ENCODE measurements at regions not wholly inside any gene's neighbourhood (a gene's known extent, or its start where the extent isn't known, plus 50 kb on each side); places are given as distances from the start of the nearest gene placed in this dataset.
"Not testable (repeated sequence)": the region's sequence is repeated elsewhere in the genome, so short reads cannot be mapped to it uniquely, and the experiment has no call there.

DNA sequence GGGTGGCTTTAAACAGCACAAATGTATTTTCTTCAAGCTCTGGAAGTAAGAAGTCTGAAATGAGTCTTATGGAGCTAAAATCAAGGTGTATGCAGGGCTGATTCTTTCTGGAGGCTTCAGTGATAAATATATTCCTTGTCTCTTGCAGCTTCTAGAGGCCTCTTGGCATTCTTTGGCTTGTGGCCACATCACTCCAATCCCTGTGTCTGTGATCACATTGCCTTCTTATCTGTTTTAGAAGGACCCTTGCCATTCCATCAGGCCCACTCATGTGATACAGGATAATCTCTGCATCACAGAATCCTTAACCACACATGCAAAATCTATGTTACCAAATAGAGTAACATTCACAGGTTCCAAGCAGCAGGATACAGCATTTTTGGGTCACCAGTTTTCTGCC is 917.8 kb upstream of the C9orf72 start:
- Histone ChIP-seq H3K4me2 (ENCODE audit: low read depth, low read length) (no peak overlapping the region), H3K27ac (ENCODE audit: extremely low read length, insufficient read depth, low read length) (no peak overlapping the region), H3K9ac (ENCODE audit: insufficient read depth, low read depth, low read length) (no peak overlapping the region), H3K4me3 (replicated peaks in 1 of 3; ENCODE audit: insufficient read depth in 1 of 3, low read depth in 2 of 3, low read length in 3 of 3) (no peak overlapping the region), H3K79me2 (ENCODE audit: insufficient read depth, low read length) (no peaks in the 10 kb centered on the region), H3K4me1 (ENCODE audit: insufficient read depth, low read length) (no peaks in the 10 kb centered on the region), H4K20me1 (ENCODE audit: insufficient read depth, low read length) (no peaks in the 10 kb centered on the region), H3K27me3 (ENCODE audit: control insufficient read depth in 1 of 2, insufficient read depth in 2 of 2, low read length in 2 of 2) (no peaks in the 10 kb centered on the region), H3K9me3 (ENCODE audit: low read length) (no peaks in the 10 kb centered on the region), H2AFZ (ENCODE audit: low read length) (no peak overlapping the region), H3K36me3 (replicated peaks in 1 of 2; ENCODE audit: control insufficient read depth in 1 of 2, insufficient read depth in 2 of 2, low read length in 2 of 2) (no peaks in the 10 kb centered on the region)
- CTCF ChIA-PET (ENCODE audit: low intra/inter-chr PET ratio, low total read pairs), result no interaction called here
- FAIRE-seq (no peak), DNase-seq (ENCODE audit: low spot score) (no peak), ATAC-seq (no peak)
- POLR2A ChIA-PET, result no interaction called here
- intact Hi-C loops (cut with micrococcal nuclease; ENCODE audit: unreplicated experiment), result no loop called here
- BruUV-seq (replicated peaks), result no TSS peak
- in situ Hi-C loops (cut with HindIII; ENCODE audit: extremely low pct_ligation_motif_present, low pct_unique_long_range_greater_than_20kb), result no loop called here
- TF ChIP-seq ZNF839 (CRISPR knock-in tag; IDR thresholded peaks at IDR 0.05; ENCODE audit: borderline replicate concordance) (no peak), BRD4 (CRISPR knock-in tag; IDR thresholded peaks at IDR 0.05) (no peak), REPIN1 (CRISPR knock-in tag; IDR thresholded peaks at IDR 0.05; ENCODE audit: borderline replicate concordance, low read depth) (no peak), MIER3 (CRISPR knock-in tag; IDR thresholded peaks at IDR 0.05; ENCODE audit: borderline replicate concordance) (no peak), TSC22D2 (CRISPR knock-in tag; IDR thresholded peaks at IDR 0.05; ENCODE audit: borderline replicate concordance) (no peak), FOXJ3 (CRISPR knock-in tag; IDR thresholded peaks at IDR 0.05; ENCODE audit: borderline replicate concordance) (no peak), ZC3H4 (CRISPR knock-in tag; IDR thresholded peaks at IDR 0.05; ENCODE audit: borderline replicate concordance) (no peak), HNRNPL (IDR thresholded peaks at IDR 0.05; ENCODE audit: low read depth, low read length) (no peak), EP300 (IDR thresholded peaks at IDR 0.05; ENCODE audit: low read depth in 2 of 2, low read length in 2 of 2) (no peak), EP300 (CRISPR knock-in tag; IDR thresholded peaks at IDR 0.05; ENCODE audit: borderline replicate concordance) (no peak), DPF2 (CRISPR knock-in tag; IDR thresholded peaks at IDR 0.05; ENCODE audit: borderline replicate concordance, low read depth) (no peak), ZSCAN9 (CRISPR knock-in tag; IDR thresholded peaks at IDR 0.05; ENCODE audit: borderline replicate concordance) (no peak), POLR2G (IDR thresholded peaks at IDR 0.05; ENCODE audit: low read depth, low read length) (no peak)
- TF ChIP-seq, protein P1, sequence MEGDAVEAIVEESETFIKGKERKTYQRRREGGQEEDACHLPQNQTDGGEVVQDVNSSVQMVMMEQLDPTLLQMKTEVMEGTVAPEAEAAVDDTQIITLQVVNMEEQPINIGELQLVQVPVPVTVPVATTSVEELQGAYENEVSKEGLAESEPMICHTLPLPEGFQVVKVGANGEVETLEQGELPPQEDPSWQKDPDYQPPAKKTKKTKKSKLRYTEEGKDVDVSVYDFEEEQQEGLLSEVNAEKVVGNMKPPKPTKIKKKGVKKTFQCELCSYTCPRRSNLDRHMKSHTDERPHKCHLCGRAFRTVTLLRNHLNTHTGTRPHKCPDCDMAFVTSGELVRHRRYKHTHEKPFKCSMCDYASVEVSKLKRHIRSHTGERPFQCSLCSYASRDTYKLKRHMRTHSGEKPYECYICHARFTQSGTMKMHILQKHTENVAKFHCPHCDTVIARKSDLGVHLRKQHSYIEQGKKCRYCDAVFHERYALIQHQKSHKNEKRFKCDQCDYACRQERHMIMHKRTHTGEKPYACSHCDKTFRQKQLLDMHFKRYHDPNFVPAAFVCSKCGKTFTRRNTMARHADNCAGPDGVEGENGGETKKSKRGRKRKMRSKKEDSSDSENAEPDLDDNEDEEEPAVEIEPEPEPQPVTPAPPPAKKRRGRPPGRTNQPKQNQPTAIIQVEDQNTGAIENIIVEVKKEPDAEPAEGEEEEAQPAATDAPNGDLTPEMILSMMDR (CRISPR knock-in tag; IDR thresholded peaks at IDR 0.05), result no peak
- TF ChIP-seq, protein P2, sequence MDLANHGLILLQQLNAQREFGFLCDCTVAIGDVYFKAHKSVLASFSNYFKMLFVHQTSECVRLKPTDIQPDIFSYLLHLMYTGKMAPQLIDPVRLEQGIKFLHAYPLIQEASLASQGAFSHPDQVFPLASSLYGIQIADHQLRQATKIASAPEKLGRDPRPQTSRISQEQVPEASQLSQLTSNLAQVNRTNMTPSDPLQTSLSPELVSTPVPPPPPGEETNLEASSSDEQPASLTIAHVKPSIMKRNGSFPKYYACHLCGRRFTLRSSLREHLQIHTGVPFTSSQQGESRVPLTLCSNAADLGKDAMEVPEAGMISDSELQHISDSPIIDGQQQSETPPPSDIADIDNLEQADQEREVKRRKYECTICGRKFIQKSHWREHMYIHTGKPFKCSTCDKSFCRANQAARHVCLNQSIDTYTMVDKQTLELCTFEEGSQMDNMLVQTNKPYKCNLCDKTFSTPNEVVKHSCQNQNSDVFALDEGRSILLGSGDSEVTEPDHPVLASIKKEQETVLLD (CRISPR knock-in tag; IDR thresholded peaks at IDR 0.05; ENCODE audit: low read depth), result no peak

DNA sequence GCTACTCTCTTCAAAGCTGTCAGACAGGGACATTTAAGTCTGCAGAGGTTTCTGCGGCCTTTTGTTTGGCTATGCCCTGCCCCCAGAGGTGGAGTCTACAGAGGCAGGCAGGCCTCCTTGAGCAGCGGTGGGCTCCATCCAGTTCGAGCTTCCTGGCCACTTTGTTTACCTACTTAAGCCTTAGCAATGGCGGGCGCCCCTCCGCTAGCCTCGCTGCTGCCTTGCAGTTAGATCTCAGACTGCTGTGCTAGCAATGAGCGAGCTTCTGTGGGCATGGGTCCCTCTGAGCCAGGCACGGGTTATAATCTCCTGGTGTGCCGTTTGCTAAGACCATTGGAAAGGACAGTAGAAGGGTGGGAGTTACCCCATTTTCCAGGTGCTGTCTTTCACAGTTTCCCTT is 924.9 kb upstream of the C9orf72 start:
- ATAC-seq; H3K4me1 ChIP-seq (ENCODE audit: insufficient read depth, low read length); CTCF ChIA-PET (ENCODE audit: low intra/inter-chr PET ratio, low total read pairs); FAIRE-seq; H4K20me1 ChIP-seq (ENCODE audit: insufficient read depth, low read length); H3K4me3 ChIP-seq (replicated peaks in 1 of 3; ENCODE audit: insufficient read depth in 1 of 3, low read depth in 2 of 3, low read length in 3 of 3); H3K27me3 ChIP-seq (ENCODE audit: control insufficient read depth in 1 of 2, insufficient read depth in 2 of 2, low read length in 2 of 2); H3K4me2 ChIP-seq (ENCODE audit: low read depth, low read length); BruUV-seq (replicated peaks); DNase-seq (ENCODE audit: low spot score); H3K27ac ChIP-seq (ENCODE audit: extremely low read length, insufficient read depth, low read length); H3K36me3 ChIP-seq (replicated peaks in 1 of 2; ENCODE audit: control insufficient read depth in 1 of 2, insufficient read depth in 2 of 2, low read length in 2 of 2); H3K9ac ChIP-seq (ENCODE audit: insufficient read depth, low read depth, low read length); H3K9me3 ChIP-seq (ENCODE audit: low read length); H2AFZ ChIP-seq (ENCODE audit: low read length); H3K79me2 ChIP-seq (ENCODE audit: insufficient read depth, low read length); in situ Hi-C loops (cut with HindIII; ENCODE audit: extremely low pct_ligation_motif_present, low pct_unique_long_range_greater_than_20kb); intact Hi-C loops (cut with micrococcal nuclease; ENCODE audit: unreplicated experiment); POLR2A ChIA-PET: not testable (repeated sequence)
- WGBS (ENCODE audit: low lambda C conversion rate), result 53% methylated on average over 3 of the region's 10 CpGs
